ENCODE measurements at regions not wholly inside any gene's neighbourhood (a gene's known extent, or its start where the extent isn't known, plus 50 kb on each side); places are given as distances from the start of the nearest gene placed in this dataset.

DNA sequence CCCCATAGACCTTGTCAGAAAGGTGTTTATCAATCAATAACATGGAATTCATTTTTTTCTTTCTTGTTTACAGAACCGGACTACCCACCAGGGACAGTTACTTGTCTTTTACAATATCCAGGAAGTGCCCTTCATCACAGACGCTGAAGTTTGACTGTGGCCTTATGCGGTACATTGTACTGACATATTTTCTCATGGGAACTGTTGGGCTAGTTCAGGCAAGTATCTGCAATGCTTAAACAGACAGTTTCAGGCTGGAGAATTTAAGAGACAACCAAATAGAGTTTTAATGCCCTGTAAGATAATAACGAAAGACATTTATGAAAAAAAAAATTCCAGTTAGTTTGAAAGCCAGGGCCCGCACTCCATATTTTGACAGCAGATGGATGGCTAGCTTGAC lies 246.4 kb downstream of the GATA3 start:
- H3K4me1 ChIP-seq (ENCODE audit: control insufficient read depth, insufficient read depth, low read length), result no peaks in the 10 kb centered on the region
- no peak overlapping the region for H3K4ac ChIP-seq (ENCODE audit: low read depth, low read length)
- H3K18ac ChIP-seq (ENCODE audit: low read depth, low read length), result no peak overlapping the region
- H3K36me3 ChIP-seq (ENCODE audit: control insufficient read depth, insufficient read depth, low read length), result no peaks in the 10 kb centered on the region
- no peak overlapping the region for H3K14ac ChIP-seq (replicated peaks; ENCODE audit: low read depth, low read length)
- intact Hi-C loops (cut with micrococcal nuclease) (no loop called here), dilution Hi-C loops (cut with HindIII; ENCODE audit: low sequenced_read_pairs, unreplicated experiment) (no loop called here), in situ Hi-C loops (cut with MboI; ENCODE audit: low sequenced_read_pairs) (no loop called here)
- no peak overlapping the region for H3K56ac ChIP-seq (ENCODE audit: extremely low read depth, insufficient read depth, low read length)
- peaks cover 23% of the 10 kb centered on the region for H3K9me3 ChIP-seq (ENCODE audit: control insufficient read depth, insufficient read depth, low read length)
- no peak overlapping the region for H3K4me2 ChIP-seq (ENCODE audit: low read depth, low read length)
- ATAC-seq (ENCODE audit: low read depth) (no peak), DNase-seq (no peak)
- H3K9me1 ChIP-seq (ENCODE audit: insufficient read depth, low read length), result no peaks in the 10 kb centered on the region
- H4K20me1 ChIP-seq (ENCODE audit: insufficient read depth, low read length), result no peaks in the 10 kb centered on the region
- no peak overlapping the region for H2BK5ac ChIP-seq (ENCODE audit: low read depth, low read length, poor library complexity, severe bottlenecking)
- H2BK15ac ChIP-seq (ENCODE audit: low read depth, low read length), result no peak overlapping the region
- TF ChIP-seq RAD21 (IDR thresholded peaks at IDR 0.05; ENCODE audit: low read length), result no peak
- no peak for TF ChIP-seq NFE2L2 (IDR thresholded peaks at IDR 0.05; ENCODE audit: low read depth, low read length)
- TF ChIP-seq FOS (IDR thresholded peaks at IDR 0.05; ENCODE audit: low read depth, low read length), result no peak
- TF ChIP-seq SMC3 (IDR thresholded peaks at IDR 0.05; ENCODE audit: low read depth, low read length), result no peak
- TF ChIP-seq, protein P1, sequence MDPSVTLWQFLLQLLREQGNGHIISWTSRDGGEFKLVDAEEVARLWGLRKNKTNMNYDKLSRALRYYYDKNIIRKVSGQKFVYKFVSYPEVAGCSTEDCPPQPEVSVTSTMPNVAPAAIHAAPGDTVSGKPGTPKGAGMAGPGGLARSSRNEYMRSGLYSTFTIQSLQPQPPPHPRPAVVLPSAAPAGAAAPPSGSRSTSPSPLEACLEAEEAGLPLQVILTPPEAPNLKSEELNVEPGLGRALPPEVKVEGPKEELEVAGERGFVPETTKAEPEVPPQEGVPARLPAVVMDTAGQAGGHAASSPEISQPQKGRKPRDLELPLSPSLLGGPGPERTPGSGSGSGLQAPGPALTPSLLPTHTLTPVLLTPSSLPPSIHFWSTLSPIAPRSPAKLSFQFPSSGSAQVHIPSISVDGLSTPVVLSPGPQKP (IDR thresholded peaks at IDR 0.05; ENCODE audit: borderline replicate concordance, low read depth, low read length), result no peak
- no peak for TF ChIP-seq POLR2A (IDR thresholded peaks at IDR 0.05; ENCODE audit: low read depth, low read length)
- no peak for TF ChIP-seq RCOR1 (IDR thresholded peaks at IDR 0.05; ENCODE audit: insufficient replicate concordance, low read length)
- no peak for TF ChIP-seq MAZ (IDR thresholded peaks at IDR 0.05; ENCODE audit: borderline replicate concordance, low read depth, low read length)
- H2AK9ac ChIP-seq (replicated peaks; ENCODE audit: low read depth, low read length, poor library complexity), result no peak overlapping the region
- 76% methylated on average over 3 of the region's 5 CpGs; no CpG with 5 or more reads in 1 of the 2 experiments for WGBS, 2 experiments (ENCODE audit: extremely low coverage in 2 of 2, insufficient read length in 1 of 2)
- BruUV-seq (replicated peaks), result no TSS peak
- ChIA-PET POLR2A (ENCODE audit: unreplicated experiment) (no interaction called here), CTCF (no interaction called here)
- no peak overlapping the region for H4K5ac ChIP-seq (ENCODE audit: low read depth, low read length)
- H4K8ac ChIP-seq (ENCODE audit: low read depth in 2 of 2, low read length in 2 of 2), result no peak overlapping the region
- no peak overlapping the region for H2AK5ac ChIP-seq (ENCODE audit: low read depth, low read length)
- H4K91ac ChIP-seq (ENCODE audit: insufficient read depth, low read depth, low read length), result no peak overlapping the region
- no peak overlapping the region for H3K4me3 ChIP-seq (ENCODE audit: insufficient read depth, low read depth, low read length)
- H3K23ac ChIP-seq (ENCODE audit: low read depth, low read length), result no peak overlapping the region
- no peaks in the 10 kb centered on the region for H3K27me3 ChIP-seq (ENCODE audit: control insufficient read depth, insufficient read depth, low read length)
- H3K9ac ChIP-seq (ENCODE audit: low read depth, low read length), result no peak overlapping the region
- H2BK120ac ChIP-seq (ENCODE audit: low read depth, low read length), result no peak overlapping the region
- H3K79me1 ChIP-seq (ENCODE audit: low read depth in 1 of 2, low read length in 2 of 2), result no peaks in the 10 kb centered on the region
- H2BK20ac ChIP-seq (ENCODE audit: low read depth, low read length), result no peak overlapping the region
- H3K27ac ChIP-seq (ENCODE audit: insufficient read depth, low read length), result no peak overlapping the region
- H2AFZ ChIP-seq (replicated peaks; ENCODE audit: low read length, poor library complexity), result no peak overlapping the region

Measured in IMR-90 (cell line).